Activated CD4-positive, alpha-beta memory T cell treated with anti-CD3 and anti-CD28 coated beads for 36 hours (primary cell): ENCODE measurements at regions not wholly inside any gene's neighbourhood (a gene's known extent, or its start where the extent isn't known, plus 50 kb on each side); places are given as distances from the start of the nearest gene placed in this dataset.

Experiments
- CTCF ChIA-PET: fragments of 350-600 bp; sonication (Branson Sonifier 250); formaldehyde crosslinking; loops from one replicate; lab custom pipeline; 2021; ENCODE audit warnings: antibody characterized with exemption, inconsistent platforms; lab: Charles Lee
- POLR2A ChIA-PET: fragments of 350-600 bp; sonication (Branson Sonifier 250); formaldehyde crosslinking; loops from one replicate; lab custom pipeline; 2021; ENCODE audit warnings: antibody characterized with exemption; lab: Charles Lee
- DNase-seq: peaks from one replicate; pipeline ENCODE4 v3.0.0-alpha.2; 2020
- H3K27ac Mint-ChIP-seq: one replicate; pipeline ENCODE4 v1.8.0; 2021; ENCODE audit warnings: mixed read lengths
- H3K27me3 Mint-ChIP-seq: one replicate; pipeline ENCODE4 v1.8.0; 2021; ENCODE audit warnings: mixed read lengths
- H3K36me3 Mint-ChIP-seq: one replicate; pipeline ENCODE4 v1.8.0; 2021; ENCODE audit warnings: mixed read lengths
- H3K4me1 Mint-ChIP-seq: one replicate; pipeline ENCODE4 v1.8.0; 2021; ENCODE audit warnings: low read depth, mixed read lengths
- H3K4me3 Mint-ChIP-seq: one replicate; pipeline ENCODE4 v1.8.0; 2021; ENCODE audit warnings: mild to moderate bottlenecking, mixed read lengths
- H3K9me3 Mint-ChIP-seq: one replicate; pipeline ENCODE4 v1.8.0; 2021; ENCODE audit warnings: mixed read lengths
- intact Hi-C: fragments of 100-400 bp; cut with micrococcal nuclease; formaldehyde crosslinking; loops from one replicate; pipeline ENCODE4 v1.15.1; 2023

DNA sequence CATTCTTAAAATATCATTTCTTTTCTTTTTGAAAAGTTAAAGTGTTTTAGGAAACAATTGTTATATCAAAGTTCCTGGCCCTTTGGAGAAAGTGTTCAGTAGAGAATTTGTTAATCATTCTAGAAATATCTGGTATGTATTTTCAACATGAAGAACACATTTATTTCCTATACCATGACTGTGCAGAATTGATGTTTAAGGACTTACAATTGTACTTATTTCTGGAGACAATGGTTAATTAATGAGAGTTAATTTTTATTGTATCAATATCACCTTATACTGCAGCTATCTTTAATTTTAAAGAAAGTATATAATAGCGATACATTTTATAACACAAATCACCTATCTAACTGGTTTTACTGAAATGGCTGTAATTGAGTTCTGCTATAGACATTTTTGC lies 95.3 kb downstream of the TEX29 start:
- no peak overlapping the region for H3K4me3 Mint-ChIP-seq
- CTCF ChIA-PET: no interaction called here
- intact Hi-C loops: no loop called here

DNA sequence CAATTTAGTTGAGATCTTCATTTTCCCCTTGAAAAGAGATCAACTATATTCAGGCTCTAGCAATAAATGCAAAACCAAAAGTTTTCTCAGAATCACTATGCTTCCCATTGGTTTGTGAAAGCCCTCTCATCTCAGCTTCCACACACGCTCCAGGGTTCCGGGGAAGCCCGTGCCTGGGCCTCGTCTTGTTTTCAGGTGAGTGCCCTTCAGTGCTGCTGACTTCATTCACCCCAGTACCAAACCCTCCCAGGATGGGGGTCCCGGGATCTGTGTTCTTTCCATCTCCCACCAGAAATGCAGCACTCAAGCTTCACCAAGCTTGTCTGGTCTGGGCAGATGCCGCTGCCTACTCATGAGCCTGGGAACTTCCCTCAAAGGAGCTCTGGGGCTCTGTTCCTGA lies 97.7 kb downstream of the TEX29 start:
- Mint-ChIP-seq H3K36me3 (no peaks in the 10 kb centered on the region), H3K4me3 (no peak overlapping the region), H3K27ac (no peak overlapping the region), H3K9me3 (no peaks in the 10 kb centered on the region), H3K27me3 (peaks cover 6% of the 10 kb centered on the region), H3K4me1 (no peaks in the 10 kb centered on the region)
- intact Hi-C loops: no loop called here
- CTCF ChIA-PET: interaction anchor here (0.7 kb wide), 1 partner anchor 10 kb away, joined by 3 read pairs; no protein-coding TSS in a partner anchor
- DNase-seq: no peak
- POLR2A ChIA-PET: no interaction called here

More for the DNA sequence above, 95.3 kb downstream of the TEX29 start:
- Mint-ChIP-seq H3K27me3 (peaks cover 14% of the 10 kb centered on the region), H3K9me3 (no peaks in the 10 kb centered on the region), H3K27ac (no peak overlapping the region), H3K36me3 (no peaks in the 10 kb centered on the region), H3K4me1 (no peaks in the 10 kb centered on the region)
- POLR2A ChIA-PET: no interaction called here
- DNase-seq: no peak

DNA sequence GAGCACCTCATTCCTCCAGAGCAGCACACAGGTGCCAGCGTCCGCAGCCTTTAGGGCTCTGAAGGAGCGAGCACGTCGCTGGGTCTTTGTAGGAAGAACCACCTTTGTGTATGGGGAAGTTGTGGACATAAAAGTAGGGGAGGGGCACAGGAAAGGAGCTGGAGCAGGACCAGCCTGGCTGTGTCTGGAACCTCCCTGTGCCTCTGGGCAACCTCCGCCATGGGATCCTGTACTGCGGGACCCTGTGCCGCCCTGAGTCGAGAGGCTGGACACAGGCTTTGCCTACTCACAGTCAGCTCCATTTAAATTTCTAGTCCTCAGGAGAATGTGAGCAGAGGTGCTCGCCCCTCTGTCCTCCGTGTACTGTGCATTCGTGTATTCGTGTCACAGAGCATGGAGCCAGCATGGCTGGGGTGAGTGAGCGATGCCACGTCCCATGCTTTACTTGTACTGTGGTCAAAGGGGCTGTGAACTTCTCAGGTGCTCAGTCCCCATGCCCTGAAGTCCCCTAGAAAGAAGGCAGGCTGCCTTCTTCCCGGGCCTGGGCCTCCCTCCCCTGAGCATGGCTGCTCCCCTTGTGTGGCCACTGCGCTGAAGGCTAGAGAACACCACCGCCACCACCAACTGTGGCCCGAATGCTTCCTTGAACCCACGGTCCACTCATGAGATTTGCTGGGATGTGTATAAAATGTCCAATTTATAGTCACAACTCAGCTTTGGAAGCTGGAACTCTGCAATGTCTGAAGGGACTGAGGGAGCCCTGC lies 99.9 kb downstream of the TEX29 start:
- DNase-seq: no peak
- Mint-ChIP-seq H3K9me3 (no peaks in the 10 kb centered on the region), H3K27me3 (peaks cover 2% of the 10 kb centered on the region), H3K36me3 (no peaks in the 10 kb centered on the region), H3K4me3 (no peak overlapping the region), H3K27ac (no peak overlapping the region), H3K4me1 (no peaks in the 10 kb centered on the region)
- POLR2A ChIA-PET: no interaction called here
- intact Hi-C loops: no loop called here
- CTCF ChIA-PET: no interaction called here

GRCh38 chr13:111421216-111421615 lies 100.8 kb downstream of the TEX29 start:
- H3K36me3 Mint-ChIP-seq: no peaks in the 10 kb centered on the region
- POLR2A ChIA-PET: no interaction called here
- CTCF ChIA-PET: no interaction called here
- intact Hi-C loops: no loop called here
- no peak overlapping the region for H3K27ac Mint-ChIP-seq
- no peak overlapping the region for H3K4me3 Mint-ChIP-seq
- H3K27me3 Mint-ChIP-seq: peaks cover 2% of the 10 kb centered on the region
- no peak for DNase-seq
- H3K9me3 Mint-ChIP-seq: no peaks in the 10 kb centered on the region
- H3K4me1 Mint-ChIP-seq: no peaks in the 10 kb centered on the region

DNA sequence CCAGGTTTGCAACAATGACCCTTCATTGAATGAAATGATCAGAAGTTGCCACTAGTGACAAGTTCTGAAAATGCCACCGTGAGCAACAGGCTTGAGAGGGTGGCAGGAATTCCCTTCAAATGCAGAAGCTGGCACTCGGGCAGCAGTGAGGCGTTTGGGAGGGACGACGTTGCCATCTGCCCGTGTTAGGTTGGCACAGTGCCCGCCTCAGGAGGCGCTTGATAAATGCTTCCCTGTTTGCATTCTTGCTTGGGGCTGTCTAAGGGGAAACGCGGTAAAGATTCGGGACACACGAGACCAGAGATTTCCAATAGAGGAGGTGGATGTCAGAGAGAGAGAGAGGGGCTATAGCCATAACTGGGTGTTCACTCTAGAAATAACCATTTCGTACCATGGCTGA lies 101.9 kb downstream of the TEX29 start:
- no peak for DNase-seq
- Mint-ChIP-seq H3K36me3 (no peaks in the 10 kb centered on the region), H3K4me1 (no peaks in the 10 kb centered on the region), H3K27ac (no peak overlapping the region), H3K4me3 (no peak overlapping the region), H3K27me3 (peaks cover 5% of the 10 kb centered on the region), H3K9me3 (no peaks in the 10 kb centered on the region)
- intact Hi-C loops: no loop called here
- ChIA-PET CTCF (no interaction called here), POLR2A (no interaction called here)

- ChIA-PET POLR2A (no interaction called here), CTCF (no interaction called here)
- H3K27me3 Mint-ChIP-seq: peaks cover 5% of the 10 kb centered on the region
- H3K36me3 Mint-ChIP-seq: no peaks in the 10 kb centered on the region
- no peak overlapping the region for H3K27ac Mint-ChIP-seq
- intact Hi-C loops: no loop called here
- H3K9me3 Mint-ChIP-seq: no peaks in the 10 kb centered on the region
- H3K4me3 Mint-ChIP-seq: no peak overlapping the region
- no peaks in the 10 kb centered on the region for H3K4me1 Mint-ChIP-seq
- DNase-seq: no peak
Observed at GRCh38 chr13:111423168-111423785, 102.8 kb downstream of the TEX29 start.

DNA sequence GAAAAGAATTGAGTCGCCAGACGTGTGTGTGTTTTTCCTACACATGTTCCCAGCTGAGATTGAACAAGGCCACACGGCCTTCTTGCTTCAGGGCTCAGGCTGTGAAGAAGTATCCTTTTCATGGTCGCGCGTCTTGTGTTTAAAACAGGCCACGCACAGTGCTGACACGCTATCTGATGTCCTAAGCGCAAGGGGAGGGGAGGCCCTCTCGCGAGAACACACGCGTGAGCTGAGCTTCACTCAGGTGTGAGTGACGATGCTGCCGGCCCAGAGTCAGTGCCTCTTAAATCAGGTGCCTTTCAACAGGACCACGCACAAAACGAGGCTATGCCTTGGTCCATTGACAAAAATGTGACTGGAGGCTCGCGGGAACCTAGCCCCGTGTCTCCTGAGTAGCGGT lies 103.7 kb downstream of the TEX29 start:
- CTCF ChIA-PET: no interaction called here
- H3K9me3 Mint-ChIP-seq: no peaks in the 10 kb centered on the region
- no peak for DNase-seq
- H3K27ac Mint-ChIP-seq: no peak overlapping the region
- H3K4me1 Mint-ChIP-seq: no peaks in the 10 kb centered on the region
- no peak overlapping the region for H3K4me3 Mint-ChIP-seq
- POLR2A ChIA-PET: no interaction called here
- no peaks in the 10 kb centered on the region for H3K36me3 Mint-ChIP-seq
- intact Hi-C loops: no loop called here
- peaks cover 5% of the 10 kb centered on the region for H3K27me3 Mint-ChIP-seq

GRCh38 chr13:111425326-111425725 lies 104.9 kb downstream of the TEX29 start:
- peaks cover 3% of the 10 kb centered on the region for H3K27me3 Mint-ChIP-seq
- intact Hi-C loops: no loop called here
- no peaks in the 10 kb centered on the region for H3K36me3 Mint-ChIP-seq
- H3K4me1 Mint-ChIP-seq: no peaks in the 10 kb centered on the region
- no peak overlapping the region for H3K27ac Mint-ChIP-seq
- POLR2A ChIA-PET: no interaction called here
- DNase-seq: no peak
- H3K4me3 Mint-ChIP-seq: no peak overlapping the region
- CTCF ChIA-PET: no interaction called here
- H3K9me3 Mint-ChIP-seq: no peaks in the 10 kb centered on the region

GRCh38 chr13:111429064-111429558 lies 108.7 kb downstream of the TEX29 start:
- ChIA-PET POLR2A (no interaction called here), CTCF (interaction anchor here (1.0 to 2.1 kb wide), 7 partner anchors 10 to 1014 kb away, joined by 3 to 6 read pairs (median 4); no protein-coding TSS in a partner anchor)
- H3K27me3 Mint-ChIP-seq: peaks cover 17% of the 10 kb centered on the region
- no peaks in the 10 kb centered on the region for H3K9me3 Mint-ChIP-seq
- H3K27ac Mint-ChIP-seq: no peak overlapping the region
- no peaks in the 10 kb centered on the region for H3K4me1 Mint-ChIP-seq
- intact Hi-C loops: no loop called here
- H3K36me3 Mint-ChIP-seq: no peaks in the 10 kb centered on the region
- H3K4me3 Mint-ChIP-seq: no peak overlapping the region
- DNase-seq: peak; percentile 45

DNA sequence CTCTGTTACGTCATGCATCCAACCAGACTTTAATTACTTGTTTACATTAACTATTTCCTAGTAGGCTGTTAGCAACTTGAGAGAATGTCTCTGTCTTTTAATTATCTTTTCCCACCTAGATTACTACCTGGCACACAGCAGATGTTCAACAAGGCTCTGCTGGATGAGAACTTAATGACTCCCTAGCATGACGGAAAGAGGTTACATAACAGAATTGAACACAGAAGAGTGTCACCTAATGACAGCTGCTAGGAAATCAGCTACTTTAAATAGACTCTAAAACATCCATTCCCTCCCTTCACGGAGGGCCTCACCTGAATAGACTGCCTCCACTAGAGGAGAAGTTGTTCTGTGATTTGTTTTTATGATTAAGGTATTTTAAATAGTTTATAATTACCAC lies 110.8 kb downstream of the TEX29 start:
- intact Hi-C loops: no loop called here
- CTCF ChIA-PET: no interaction called here
- no peak for DNase-seq
- no peaks in the 10 kb centered on the region for H3K4me1 Mint-ChIP-seq
- H3K36me3 Mint-ChIP-seq: no peaks in the 10 kb centered on the region
- no peaks in the 10 kb centered on the region for H3K9me3 Mint-ChIP-seq
- H3K27ac Mint-ChIP-seq: no peak overlapping the region
- POLR2A ChIA-PET: no interaction called here
- H3K27me3 Mint-ChIP-seq: peaks cover 21% of the 10 kb centered on the region
- H3K4me3 Mint-ChIP-seq: no peak overlapping the region

DNA sequence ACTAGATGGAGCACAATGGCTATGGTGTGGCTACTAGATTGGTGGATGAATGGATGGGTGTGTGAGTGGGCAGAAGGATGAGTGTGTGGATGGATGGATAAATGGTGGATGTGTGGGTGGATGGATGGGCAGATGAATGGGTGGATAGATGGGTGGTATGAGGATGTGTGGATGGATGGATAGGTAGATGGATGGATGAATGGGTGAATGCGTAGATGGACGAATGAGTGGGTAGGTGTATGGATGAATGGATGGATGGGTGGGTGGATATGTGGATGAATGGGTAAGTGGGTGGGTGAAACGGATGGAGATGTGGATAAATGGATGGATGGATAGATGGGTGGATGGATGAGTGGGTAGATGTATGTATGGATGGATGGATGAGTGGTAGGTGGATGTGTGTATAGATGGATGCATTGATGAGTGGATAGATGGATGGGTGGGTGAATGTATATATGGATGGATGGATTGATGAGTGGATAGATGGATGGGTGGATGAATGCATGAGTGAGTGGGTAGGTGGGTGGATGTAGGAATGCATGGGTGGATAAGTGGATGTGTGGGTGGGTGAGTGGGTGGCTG lies 114.2 kb downstream of the TEX29 start:
- H3K4me3 Mint-ChIP-seq: no peak overlapping the region
- ChIA-PET CTCF (no interaction called here), POLR2A (no interaction called here)
- H3K27me3 Mint-ChIP-seq: peaks cover 18% of the 10 kb centered on the region
- H3K9me3 Mint-ChIP-seq: no peaks in the 10 kb centered on the region
- no peaks in the 10 kb centered on the region for H3K36me3 Mint-ChIP-seq
- no peak for DNase-seq
- no peaks in the 10 kb centered on the region for H3K4me1 Mint-ChIP-seq
- intact Hi-C loops: no loop called here
- H3K27ac Mint-ChIP-seq: no peak overlapping the region

GRCh38 chr13:111436446-111436845 lies 116.0 kb downstream of the TEX29 start:
- intact Hi-C loops: no loop called here
- ChIA-PET POLR2A (no interaction called here), CTCF (no interaction called here)
- no peaks in the 10 kb centered on the region for H3K36me3 Mint-ChIP-seq
- H3K4me3 Mint-ChIP-seq: no peak overlapping the region
- H3K27me3 Mint-ChIP-seq: peaks cover 14% of the 10 kb centered on the region
- no peak for DNase-seq
- H3K9me3 Mint-ChIP-seq: no peaks in the 10 kb centered on the region
- no peaks in the 10 kb centered on the region for H3K4me1 Mint-ChIP-seq
- no peak overlapping the region for H3K27ac Mint-ChIP-seq
